Right lobe of liver (tissue), 4 donors: ENCODE measurements at regions not wholly inside any gene's neighbourhood (a gene's known extent, or its start where the extent isn't known, plus 50 kb on each side); places are given as distances from the start of the nearest gene placed in this dataset.

Experiments
- POLR2A ChIP-seq: fragments of 450-650 bp; IDR thresholded peaks from one replicate; pipeline ENCODE4 v1.6.1; 2017; ENCODE audit warnings: antibody characterized with exemption, mild to moderate bottlenecking
- TF ChIP-seq, protein P1 (sequence below), 4 donors: fragments of 200-600 bp in 3 of 4; fragments of 450-650 bp in 1 of 4; IDR thresholded peaks; one replicate each; pipeline versions ENCODE4 v1.5.1 to v1.8.0; 2016 to 2022; ENCODE audit warnings: antibody characterized with exemption in 4 of 4, mild to moderate bottlenecking in 2 of 4
- donor health status: DM: no; HTN: no; CAD: no.
- donor health status: DM: no; HTN: no; CAD: no.
- donor health status: DM: no; HTN: yes; CAD: no.

DNA sequence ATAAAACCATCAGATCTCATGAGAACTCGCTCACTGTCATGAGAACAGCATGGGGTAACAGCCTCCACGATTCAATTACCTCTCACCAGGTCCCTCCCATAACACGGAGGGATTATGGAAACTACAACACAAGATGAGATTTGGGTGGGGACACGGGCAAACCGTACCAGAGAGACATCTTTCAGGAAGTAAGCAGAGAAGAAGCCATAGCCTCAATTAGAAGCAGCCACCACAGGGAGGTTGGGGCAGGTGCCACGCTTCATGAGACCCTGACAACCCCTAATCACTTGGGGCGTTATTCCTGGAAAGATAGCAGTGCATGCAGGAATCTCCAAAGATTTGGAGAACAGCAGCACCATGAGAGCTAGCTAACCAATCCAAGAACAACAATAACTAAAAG is 52.9 kb upstream of the SIRPG start:
- TF ChIP-seq, protein P1, sequence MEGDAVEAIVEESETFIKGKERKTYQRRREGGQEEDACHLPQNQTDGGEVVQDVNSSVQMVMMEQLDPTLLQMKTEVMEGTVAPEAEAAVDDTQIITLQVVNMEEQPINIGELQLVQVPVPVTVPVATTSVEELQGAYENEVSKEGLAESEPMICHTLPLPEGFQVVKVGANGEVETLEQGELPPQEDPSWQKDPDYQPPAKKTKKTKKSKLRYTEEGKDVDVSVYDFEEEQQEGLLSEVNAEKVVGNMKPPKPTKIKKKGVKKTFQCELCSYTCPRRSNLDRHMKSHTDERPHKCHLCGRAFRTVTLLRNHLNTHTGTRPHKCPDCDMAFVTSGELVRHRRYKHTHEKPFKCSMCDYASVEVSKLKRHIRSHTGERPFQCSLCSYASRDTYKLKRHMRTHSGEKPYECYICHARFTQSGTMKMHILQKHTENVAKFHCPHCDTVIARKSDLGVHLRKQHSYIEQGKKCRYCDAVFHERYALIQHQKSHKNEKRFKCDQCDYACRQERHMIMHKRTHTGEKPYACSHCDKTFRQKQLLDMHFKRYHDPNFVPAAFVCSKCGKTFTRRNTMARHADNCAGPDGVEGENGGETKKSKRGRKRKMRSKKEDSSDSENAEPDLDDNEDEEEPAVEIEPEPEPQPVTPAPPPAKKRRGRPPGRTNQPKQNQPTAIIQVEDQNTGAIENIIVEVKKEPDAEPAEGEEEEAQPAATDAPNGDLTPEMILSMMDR (IDR thresholded peaks at IDR 0.05) = no peak
- no peak for TF ChIP-seq POLR2A
